RWPE2 (cell line): ENCODE measurements at regions not wholly inside any gene's neighbourhood (a gene's known extent, or its start where the extent isn't known, plus 50 kb on each side); places are given as distances from the start of the nearest gene placed in this dataset.

Experiments used
- ATAC-seq: fragments of 200-7000 bp; cut with Tn5 transposase; 3 replicates; pipeline ENCODE4 v1.9.1; 2021; ENCODE audit warnings: low read depth
- DNase-seq: peaks from one replicate; pipeline ENCODE4 v3.0.0-alpha.2; 2020; ENCODE audit warnings: low spot score
- H3K27ac ChIP-seq: fragments of 450-650 bp; 2 replicates; pipeline ENCODE4 v1.5.1; 2017; ENCODE audit warnings: mild to moderate bottlenecking; ENCODE audit not compliant: poor library complexity, severe bottlenecking
- H3K27me3 ChIP-seq: fragments of 250-450 bp; sonication (Bioruptor Pico); 2 replicates; pipeline ENCODE4 v1.5.1; 2021; ENCODE audit warnings: mild to moderate bottlenecking, moderate library complexity; ENCODE audit not compliant: insufficient read depth, poor library complexity, severe bottlenecking
- H3K36me3 ChIP-seq: fragments of 250-450 bp; sonication (Bioruptor Pico); 2 replicates; pipeline ENCODE4 v1.5.1; 2020; ENCODE audit warnings: low read depth, mild to moderate bottlenecking, moderate library complexity
- H3K4me1 ChIP-seq: fragments of 250-450 bp; sonication (Bioruptor Pico); 2 replicates; pipeline ENCODE4 v1.5.1; 2021; ENCODE audit warnings: mild to moderate bottlenecking, moderate library complexity; ENCODE audit not compliant: insufficient read depth, poor library complexity, severe bottlenecking
- H3K4me3 ChIP-seq: fragments of 250-450 bp; sonication (Bioruptor Pico); 2 replicates; pipeline ENCODE4 v1.5.1; 2021; ENCODE audit warnings: mild to moderate bottlenecking, moderate library complexity; ENCODE audit not compliant: severe bottlenecking
- H3K9me3 ChIP-seq: fragments of 250-450 bp; sonication (Bioruptor Pico); 2 replicates; pipeline ENCODE4 v1.5.1; 2021; ENCODE audit warnings: mild to moderate bottlenecking, moderate library complexity; ENCODE audit not compliant: severe bottlenecking
- CTCF ChIP-seq: fragments of 450-650 bp; IDR thresholded peaks from one replicate; pipeline ENCODE4 v1.5.1; 2017; ENCODE audit warnings: mild to moderate bottlenecking, moderate library complexity; ENCODE audit not compliant: poor library complexity, severe bottlenecking

- H3K27ac ChIP-seq = no peak overlapping the region
- no peaks in the 10 kb centered on the region for H3K36me3 ChIP-seq
- H3K4me1 ChIP-seq = no peaks in the 10 kb centered on the region
- no peak overlapping the region for H3K4me3 ChIP-seq
- no peaks in the 10 kb centered on the region for H3K9me3 ChIP-seq
- TF ChIP-seq CTCF = no peak
- peaks cover under 1% of the 10 kb centered on the region for H3K27me3 ChIP-seq
- ATAC-seq (no peak), DNase-seq (no peak)
Observed at GRCh38 chr2:8452296-8452695, 229.6 kb upstream of the ID2 start.

- Histone ChIP-seq H3K27me3 (peaks cover 10% of the 10 kb centered on the region), H3K36me3 (no peaks in the 10 kb centered on the region), H3K4me1 (no peaks in the 10 kb centered on the region), H3K4me3 (no peak overlapping the region), H3K27ac (no peak overlapping the region), H3K9me3 (no peaks in the 10 kb centered on the region)
- TF ChIP-seq CTCF = no peak
- ATAC-seq = no peak
- DNase-seq = no peak
Observed at GRCh38 chr2:8452979-8453903, 228.6 kb upstream of the ID2 start.

GRCh38 chr2:8453904-8454302 is 228.0 kb upstream of the ID2 start:
- ATAC-seq (no peak), DNase-seq (no peak)
- Histone ChIP-seq H3K4me1 (no peaks in the 10 kb centered on the region), H3K27me3 (peaks cover 14% of the 10 kb centered on the region), H3K36me3 (no peaks in the 10 kb centered on the region), H3K27ac (no peak overlapping the region), H3K9me3 (no peaks in the 10 kb centered on the region), H3K4me3 (no peak overlapping the region)
- no peak for TF ChIP-seq CTCF

- Histone ChIP-seq H3K27me3 (peaks cover 14% of the 10 kb centered on the region), H3K27ac (no peak overlapping the region), H3K4me3 (no peak overlapping the region), H3K9me3 (no peaks in the 10 kb centered on the region), H3K4me1 (no peaks in the 10 kb centered on the region), H3K36me3 (no peaks in the 10 kb centered on the region)
- DNase-seq (no peak), ATAC-seq (no peak)
- no peak for TF ChIP-seq CTCF
Observed at GRCh38 chr2:8454797-8455196, 227.1 kb upstream of the ID2 start.
